Ovary (tissue), 3 donors: ENCODE measurements at regions not wholly inside any gene's neighbourhood (a gene's known extent, or its start where the extent isn't known, plus 50 kb on each side); places are given as distances from the start of the nearest gene placed in this dataset.

Experiments
- CTCF ChIP-seq, 3 donors: fragments of 450-650 bp in 2 of 3; fragments of 200-600 bp in 1 of 3; IDR thresholded peaks; one replicate each; pipeline versions ENCODE4 v1.5.1 to v1.8.0; 2016 to 2022; ENCODE audit warnings: antibody characterized with exemption in 3 of 3, mild to moderate bottlenecking in 1 of 3
- POLR2A ChIP-seq: fragments of 450-650 bp; IDR thresholded peaks from one replicate; pipeline ENCODE4 v1.6.1; 2017; ENCODE audit warnings: antibody characterized with exemption, mild to moderate bottlenecking, moderate library complexity
- donor health status: DM: no; HTN: no; CAD: no.

DNA sequence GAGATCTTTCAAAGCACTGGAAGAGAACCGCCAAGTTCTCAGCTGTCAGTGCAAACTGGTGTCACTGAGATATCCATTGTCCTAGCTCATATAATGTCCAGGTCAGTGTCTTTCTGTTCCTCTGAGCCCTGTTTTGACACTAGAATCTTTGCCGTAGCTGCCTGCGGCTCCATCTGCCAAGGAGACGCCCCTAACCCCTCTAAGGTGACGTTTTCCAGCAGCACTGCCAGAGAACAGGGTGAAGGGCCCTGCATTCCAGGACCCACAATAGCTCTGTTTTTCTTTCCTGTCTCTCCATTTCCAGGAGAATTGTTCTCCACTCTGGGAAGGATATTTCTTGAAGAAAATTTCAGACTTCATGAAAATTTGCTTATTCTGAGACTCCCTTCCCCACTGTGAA, 181.7 kb upstream of the SLC39A10 start:
- TF ChIP-seq CTCF (IDR thresholded peaks at IDR 0.05) (no peak), POLR2A (no peak)
